Activated naive CD4-positive, alpha-beta T cell treated with anti-CD3 and anti-CD28 coated beads, Interleukin-2, amount 50 U/mL, for 24 hours (primary cell): ENCODE measurements at regions not wholly inside any gene's neighbourhood (a gene's known extent, or its start where the extent isn't known, plus 50 kb on each side); places are given as distances from the start of the nearest gene placed in this dataset.

Source experiments
- H3K27ac Mint-ChIP-seq: one replicate; pipeline ENCODE4 v1.8.0; 2021; ENCODE audit warnings: mild to moderate bottlenecking, mixed read lengths
- H3K27me3 Mint-ChIP-seq: one replicate; pipeline ENCODE4 v1.8.0; 2021; ENCODE audit warnings: mixed read lengths
- H3K36me3 Mint-ChIP-seq: one replicate; pipeline ENCODE4 v1.8.0; 2021; ENCODE audit warnings: mixed read lengths
- H3K4me1 Mint-ChIP-seq: one replicate; pipeline ENCODE4 v1.8.0; 2021; ENCODE audit warnings: mixed read lengths
- H3K4me3 Mint-ChIP-seq: one replicate; pipeline ENCODE4 v1.8.0; 2021; ENCODE audit warnings: mild to moderate bottlenecking, mixed read lengths
- H3K9me3 Mint-ChIP-seq: one replicate; pipeline ENCODE4 v1.8.0; 2021; ENCODE audit warnings: mixed read lengths

DNA sequence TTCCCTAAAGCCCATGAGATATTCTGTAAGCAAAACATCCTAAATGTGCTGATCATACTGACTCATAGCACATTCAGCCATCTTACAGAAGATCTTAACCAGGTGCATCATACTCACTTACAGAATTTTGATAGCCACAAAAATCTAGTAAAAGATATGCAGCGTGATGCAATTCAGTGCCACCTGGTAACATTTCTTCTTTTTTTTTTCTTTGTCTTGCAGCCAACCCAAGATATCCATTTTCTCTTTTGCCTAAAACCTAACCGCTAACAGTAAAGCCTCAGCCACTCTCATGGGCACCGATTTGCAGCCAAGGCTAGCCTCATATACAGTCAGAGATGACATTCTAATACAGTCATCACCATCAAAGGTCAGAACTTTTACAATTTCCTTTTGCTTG is 293.3 kb downstream of the HACE1 start:
- H3K27me3 Mint-ChIP-seq: peaks cover 1% of the 10 kb centered on the region
- H3K27ac Mint-ChIP-seq: no peak overlapping the region
- H3K9me3 Mint-ChIP-seq: no peaks in the 10 kb centered on the region
- H3K4me1 Mint-ChIP-seq: no peaks in the 10 kb centered on the region
- H3K36me3 Mint-ChIP-seq: no peaks in the 10 kb centered on the region
- no peak overlapping the region for H3K4me3 Mint-ChIP-seq

GRCh38 chr6:104563306-104563705 is 296.4 kb downstream of the HACE1 start:
- H3K9me3 Mint-ChIP-seq: no peaks in the 10 kb centered on the region
- H3K36me3 Mint-ChIP-seq: no peaks in the 10 kb centered on the region
- no peak overlapping the region for H3K27ac Mint-ChIP-seq
- H3K27me3 Mint-ChIP-seq: peaks cover 2% of the 10 kb centered on the region
- no peak overlapping the region for H3K4me3 Mint-ChIP-seq
- no peaks in the 10 kb centered on the region for H3K4me1 Mint-ChIP-seq

GRCh38 chr6:104559435-104560202 is 300.1 kb downstream of the HACE1 start:
- Mint-ChIP-seq H3K27ac (no peak overlapping the region), H3K4me3 (no peak overlapping the region), H3K27me3 (peaks cover 2% of the 10 kb centered on the region), H3K4me1 (no peaks in the 10 kb centered on the region), H3K36me3 (no peaks in the 10 kb centered on the region), H3K9me3 (no peaks in the 10 kb centered on the region)

DNA sequence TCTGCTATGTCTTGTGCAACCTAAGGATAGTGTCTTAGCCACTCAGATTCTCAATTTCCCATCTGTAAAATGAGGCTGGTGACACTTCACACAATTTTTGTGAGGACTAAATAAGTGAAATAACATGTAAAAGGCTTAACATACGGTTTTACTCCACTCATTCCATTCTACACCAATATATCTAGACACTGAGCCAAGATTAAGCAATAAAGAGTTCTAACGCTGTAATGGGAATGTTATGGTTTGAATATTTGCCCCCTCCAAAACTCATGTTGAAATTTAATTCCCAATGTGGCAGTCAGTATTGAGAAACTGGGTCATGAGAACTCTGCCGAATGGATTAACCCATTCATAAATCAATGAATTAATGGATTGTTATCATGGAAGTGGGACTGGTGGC is 301.0 kb downstream of the HACE1 start:
- Mint-ChIP-seq H3K4me3 (no peak overlapping the region), H3K9me3 (no peaks in the 10 kb centered on the region), H3K4me1 (no peaks in the 10 kb centered on the region), H3K27me3 (peaks cover 2% of the 10 kb centered on the region), H3K36me3 (no peaks in the 10 kb centered on the region), H3K27ac (no peak overlapping the region)

GRCh38 chr6:104548297-104548696 is 311.4 kb downstream of the HACE1 start:
- no peaks in the 10 kb centered on the region for H3K36me3 Mint-ChIP-seq
- H3K27me3 Mint-ChIP-seq: peaks cover 1% of the 10 kb centered on the region
- H3K9me3 Mint-ChIP-seq: no peaks in the 10 kb centered on the region
- no peaks in the 10 kb centered on the region for H3K4me1 Mint-ChIP-seq
- no peak overlapping the region for H3K27ac Mint-ChIP-seq
- H3K4me3 Mint-ChIP-seq: no peak overlapping the region

DNA sequence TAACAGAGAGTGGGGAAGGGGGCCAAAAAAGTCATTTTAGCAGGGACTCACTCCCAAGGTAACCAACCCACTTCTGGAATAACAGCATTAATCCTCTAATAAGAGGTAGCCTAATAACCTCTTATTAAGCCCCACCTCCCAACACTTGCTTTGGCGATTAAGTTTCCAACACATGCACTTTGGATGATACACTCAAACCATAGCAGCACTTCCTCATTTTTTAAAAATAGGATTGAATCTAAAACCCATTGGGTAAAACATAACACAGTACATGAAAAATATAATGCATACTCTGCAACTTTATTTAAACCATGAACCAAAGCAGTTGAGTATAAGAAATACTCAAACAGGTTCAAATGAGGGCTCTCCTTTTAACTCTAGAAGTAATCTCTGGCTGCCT is 318.3 kb downstream of the HACE1 start:
- no peak overlapping the region for H3K4me3 Mint-ChIP-seq

GRCh38 chr6:104540743-104541142 is 319.0 kb downstream of the HACE1 start:
- Mint-ChIP-seq H3K27ac (no peak overlapping the region), H3K4me1 (no peaks in the 10 kb centered on the region), H3K36me3 (no peaks in the 10 kb centered on the region), H3K4me3 (no peak overlapping the region), H3K9me3 (no peaks in the 10 kb centered on the region), H3K27me3 (peaks cover 7% of the 10 kb centered on the region)

More for the DNA sequence above, 318.3 kb downstream of the HACE1 start:
- H3K4me1 Mint-ChIP-seq: no peaks in the 10 kb centered on the region
- no peaks in the 10 kb centered on the region for H3K9me3 Mint-ChIP-seq
- H3K36me3 Mint-ChIP-seq: no peaks in the 10 kb centered on the region
- H3K27me3 Mint-ChIP-seq: peaks cover 7% of the 10 kb centered on the region
- no peak overlapping the region for H3K27ac Mint-ChIP-seq

- Mint-ChIP-seq H3K4me3 (no peak overlapping the region), H3K9me3 (no peaks in the 10 kb centered on the region), H3K27me3 (peaks cover 9% of the 10 kb centered on the region), H3K36me3 (no peaks in the 10 kb centered on the region), H3K27ac (no peak overlapping the region), H3K4me1 (no peaks in the 10 kb centered on the region)
Observed at GRCh38 chr6:104539173-104539572, 320.5 kb downstream of the HACE1 start.

DNA sequence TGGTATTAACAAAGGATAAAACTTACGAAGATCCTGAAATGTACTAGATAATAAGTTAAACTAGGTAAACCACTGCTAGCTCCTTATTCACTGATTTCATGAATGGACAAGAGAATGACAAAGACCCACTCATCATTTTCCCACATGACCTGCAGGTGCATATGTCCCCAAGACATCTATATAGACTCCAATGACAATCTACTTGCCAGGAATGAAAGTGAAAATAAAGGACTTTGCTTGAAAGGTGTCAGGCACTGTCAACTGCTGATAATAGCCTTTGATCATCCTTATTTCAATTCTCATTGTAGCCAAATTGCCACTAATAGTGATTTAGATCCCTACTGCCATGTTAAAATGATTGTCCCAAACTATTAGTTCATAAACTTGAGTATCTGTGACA is 321.8 kb downstream of the HACE1 start:
- Mint-ChIP-seq H3K27me3 (peaks cover 11% of the 10 kb centered on the region), H3K36me3 (no peaks in the 10 kb centered on the region), H3K4me3 (no peak overlapping the region), H3K4me1 (no peaks in the 10 kb centered on the region), H3K27ac (no peak overlapping the region), H3K9me3 (no peaks in the 10 kb centered on the region)

GRCh38 chr6:104537180-104537579 is 322.5 kb downstream of the HACE1 start:
- H3K27ac Mint-ChIP-seq: no peak overlapping the region
- H3K9me3 Mint-ChIP-seq: no peaks in the 10 kb centered on the region
- peaks cover 11% of the 10 kb centered on the region for H3K27me3 Mint-ChIP-seq
- no peaks in the 10 kb centered on the region for H3K36me3 Mint-ChIP-seq
- no peaks in the 10 kb centered on the region for H3K4me1 Mint-ChIP-seq
- H3K4me3 Mint-ChIP-seq: no peak overlapping the region

- Mint-ChIP-seq H3K27ac (no peak overlapping the region), H3K9me3 (no peaks in the 10 kb centered on the region), H3K4me3 (no peak overlapping the region), H3K27me3 (peaks cover 6% of the 10 kb centered on the region), H3K4me1 (no peaks in the 10 kb centered on the region), H3K36me3 (no peaks in the 10 kb centered on the region)
Observed at GRCh38 chr6:104532462-104532861, 327.3 kb downstream of the HACE1 start.

DNA sequence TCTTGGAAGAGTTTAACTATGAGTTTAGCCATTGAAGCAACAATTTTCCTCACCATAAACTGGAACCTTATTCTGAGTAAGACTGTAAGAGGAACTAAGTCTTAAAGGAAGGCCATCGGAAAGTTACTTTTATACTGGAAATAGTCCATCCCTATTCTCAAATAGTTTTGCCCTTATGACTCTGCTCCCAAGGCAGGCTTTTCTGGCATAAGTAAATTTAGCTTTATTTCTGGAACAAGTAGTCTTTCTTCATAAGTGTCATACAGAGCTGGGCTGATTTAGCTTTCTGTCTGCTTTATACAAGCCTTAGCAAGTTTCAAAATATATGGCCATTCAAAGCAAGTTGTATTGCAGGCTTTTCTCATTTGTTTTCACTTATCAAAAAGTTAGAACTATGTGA is 328.1 kb downstream of the HACE1 start:
- Mint-ChIP-seq H3K36me3 (no peaks in the 10 kb centered on the region), H3K4me1 (no peaks in the 10 kb centered on the region), H3K27me3 (peaks cover 4% of the 10 kb centered on the region), H3K27ac (no peak overlapping the region), H3K4me3 (no peak overlapping the region), H3K9me3 (no peaks in the 10 kb centered on the region)

- Mint-ChIP-seq H3K27me3 (no peaks in the 10 kb centered on the region), H3K36me3 (no peaks in the 10 kb centered on the region), H3K9me3 (no peaks in the 10 kb centered on the region), H3K4me3 (no peak overlapping the region), H3K4me1 (peaks cover 5% of the 10 kb centered on the region), H3K27ac (no peak overlapping the region)
Observed at GRCh38 chr6:104527761-104528415, 331.8 kb downstream of the HACE1 start.

GRCh38 chr6:104527311-104527710 is 332.4 kb downstream of the HACE1 start:
- H3K27me3 Mint-ChIP-seq: no peaks in the 10 kb centered on the region
- no peaks in the 10 kb centered on the region for H3K36me3 Mint-ChIP-seq
- H3K4me1 Mint-ChIP-seq: peaks cover 5% of the 10 kb centered on the region
- no peak overlapping the region for H3K4me3 Mint-ChIP-seq
- H3K27ac Mint-ChIP-seq: no peak overlapping the region
- H3K9me3 Mint-ChIP-seq: no peaks in the 10 kb centered on the region

DNA sequence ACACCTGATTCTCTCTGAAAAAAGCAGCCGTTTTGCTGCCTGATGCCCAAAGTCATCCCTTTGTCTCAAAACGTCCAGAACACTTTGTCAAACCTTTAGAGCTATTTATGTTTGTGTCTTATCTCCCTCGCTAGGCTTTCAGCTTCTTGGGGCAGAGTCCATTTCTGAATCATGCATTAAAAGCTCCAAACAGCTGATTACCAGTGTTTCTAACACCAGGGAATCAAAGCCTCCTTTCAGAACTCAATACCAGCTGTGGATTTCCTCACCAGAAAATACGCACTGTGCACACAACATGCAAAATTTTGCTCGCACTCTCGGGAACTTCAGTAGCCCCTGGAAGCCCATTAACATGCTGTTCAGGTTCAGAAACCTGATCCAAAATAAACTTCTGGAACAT is 333.3 kb downstream of the HACE1 start:
- Mint-ChIP-seq H3K36me3 (no peaks in the 10 kb centered on the region), H3K4me3 (no peak overlapping the region), H3K27me3 (no peaks in the 10 kb centered on the region), H3K9me3 (no peaks in the 10 kb centered on the region), H3K27ac (no peak overlapping the region), H3K4me1 (peaks cover 5% of the 10 kb centered on the region)

DNA sequence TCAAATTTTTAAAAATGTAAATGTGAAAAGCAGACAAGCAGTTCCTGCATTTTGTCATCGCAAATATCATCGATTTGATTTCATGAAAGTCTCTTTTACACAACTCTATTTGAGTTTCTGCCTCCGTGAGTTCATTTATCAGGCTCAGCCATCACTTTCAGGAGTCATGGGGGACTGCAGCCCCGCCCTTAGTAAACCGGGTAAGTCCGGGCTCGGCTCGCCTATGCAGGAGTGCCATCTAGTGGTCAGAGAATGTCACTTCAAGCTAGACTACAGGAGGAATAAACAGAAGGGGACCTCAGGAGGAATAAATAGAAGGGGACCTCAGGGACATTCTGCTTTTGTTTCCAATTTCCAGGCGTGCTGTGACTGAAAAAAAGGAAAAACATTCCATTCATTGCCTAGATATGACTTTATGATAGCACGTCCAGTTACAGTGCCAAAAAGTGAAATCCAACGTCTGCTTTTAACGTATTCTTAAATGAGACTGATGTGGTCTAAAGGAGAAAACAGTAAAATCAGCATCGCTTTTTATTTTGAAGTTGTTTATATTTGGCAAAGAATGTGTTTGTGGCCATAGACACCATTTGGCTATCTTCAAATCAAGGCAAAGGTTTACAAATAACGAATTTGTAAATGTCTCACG is 333.9 kb downstream of the HACE1 start:
- H3K4me3 Mint-ChIP-seq: peak overlapping the region; percentile 69
- no peaks in the 10 kb centered on the region for H3K36me3 Mint-ChIP-seq
- no peaks in the 10 kb centered on the region for H3K9me3 Mint-ChIP-seq
- H3K27ac Mint-ChIP-seq: peak overlapping the region; percentile 73
- H3K27me3 Mint-ChIP-seq: no peaks in the 10 kb centered on the region
- H3K4me1 Mint-ChIP-seq: peaks cover 5% of the 10 kb centered on the region
